ENCODE measurements at regions not wholly inside any gene's neighbourhood (a gene's known extent, or its start where the extent isn't known, plus 50 kb on each side); places are given as distances from the start of the nearest gene placed in this dataset.

- CTCF ChIA-PET = no interaction called here
- ATAC-seq (ENCODE audit: low read depth) = no peak
Measured at GRCh38 chr5:105751908-105752307, 1918.8 kb downstream of the EFNA5 start.

More at GRCh38 chr5:105751908-105752307, 1918.8 kb downstream of the EFNA5 start:
- no peaks in the 10 kb centered on the region for H3K79me1 ChIP-seq (ENCODE audit: low read depth in 1 of 2, low read length in 2 of 2)
- H4K5ac ChIP-seq (ENCODE audit: low read depth, low read length) = no peak overlapping the region
- no peak overlapping the region for H3K23ac ChIP-seq (ENCODE audit: low read depth, low read length)
- intact Hi-C loops (cut with micrococcal nuclease) = no loop called here
- no peak overlapping the region for H3K14ac ChIP-seq (replicated peaks; ENCODE audit: low read depth, low read length)
- H3K4ac ChIP-seq (ENCODE audit: low read depth, low read length) = no peak overlapping the region
- no peaks in the 10 kb centered on the region for H3K9me1 ChIP-seq (ENCODE audit: insufficient read depth, low read length)
- no peaks in the 10 kb centered on the region for H4K20me1 ChIP-seq (ENCODE audit: insufficient read depth, low read length)
- H3K4me3 ChIP-seq (ENCODE audit: insufficient read depth, low read depth, low read length) = no peak overlapping the region
- no peak overlapping the region for H3K9ac ChIP-seq (ENCODE audit: low read depth, low read length)
- no peaks in the 10 kb centered on the region; the same call in 1 of the 2 replicates for H3K9me3 ChIP-seq (ENCODE audit: control insufficient read depth, insufficient read depth, low read length)
- H2BK120ac ChIP-seq (ENCODE audit: low read depth, low read length) = no peak overlapping the region
- no peak overlapping the region for H3K27ac ChIP-seq (ENCODE audit: insufficient read depth, low read length)
- no peak overlapping the region for H2BK20ac ChIP-seq (ENCODE audit: low read depth, low read length)
- H3K18ac ChIP-seq (ENCODE audit: low read depth, low read length) = no peak overlapping the region
- no peaks in the 10 kb centered on the region for H3K36me3 ChIP-seq (ENCODE audit: control insufficient read depth, insufficient read depth, low read length)
- no peak for DNase-seq
- dilution Hi-C loops (cut with HindIII; ENCODE audit: low sequenced_read_pairs, unreplicated experiment) = no loop called here
- no peak overlapping the region for H4K91ac ChIP-seq (ENCODE audit: insufficient read depth, low read depth, low read length)
- BruUV-seq (replicated peaks) = no TSS peak
- POLR2A ChIA-PET (ENCODE audit: unreplicated experiment) = no interaction called here
- H3K4me1 ChIP-seq (ENCODE audit: control insufficient read depth, insufficient read depth, low read length) = no peaks in the 10 kb centered on the region
- H2BK5ac ChIP-seq (ENCODE audit: low read depth, low read length, poor library complexity, severe bottlenecking) = no peak overlapping the region
- no peak overlapping the region for H2BK15ac ChIP-seq (ENCODE audit: low read depth, low read length)
- in situ Hi-C loops (cut with MboI; ENCODE audit: low sequenced_read_pairs) = no loop called here
- H2AK5ac ChIP-seq (ENCODE audit: low read depth, low read length) = no peak overlapping the region
- no peak overlapping the region for H3K56ac ChIP-seq (ENCODE audit: extremely low read depth, insufficient read depth, low read length)
- no peak overlapping the region for H3K4me2 ChIP-seq (ENCODE audit: low read depth, low read length)
- H4K8ac ChIP-seq (ENCODE audit: low read depth in 2 of 2, low read length in 2 of 2) = no peak overlapping the region
- H3K27me3 ChIP-seq (ENCODE audit: control insufficient read depth, insufficient read depth, low read length) = no peaks in the 10 kb centered on the region
- no peak overlapping the region for H2AFZ ChIP-seq (replicated peaks; ENCODE audit: low read length, poor library complexity)
- TF ChIP-seq RAD21 (IDR thresholded peaks at IDR 0.05; ENCODE audit: low read length) (no peak), USF2 (IDR thresholded peaks at IDR 0.05; ENCODE audit: low read depth, low read length) (no peak), POLR2A (IDR thresholded peaks at IDR 0.05; ENCODE audit: low read depth, low read length) (no peak), NFE2L2 (IDR thresholded peaks at IDR 0.05; ENCODE audit: low read depth, low read length) (no peak), MXI1 (IDR thresholded peaks at IDR 0.05; ENCODE audit: borderline replicate concordance, low read depth, low read length) (no peak), CTCF (conservative IDR thresholded peaks at IDR 0.05; ENCODE audit: low read depth, low read length) (no peak), RCOR1 (IDR thresholded peaks at IDR 0.05; ENCODE audit: insufficient replicate concordance, low read length) (no peak)
- H2AK9ac ChIP-seq (replicated peaks; ENCODE audit: low read depth, low read length, poor library complexity) = no peak overlapping the region

All from IMR-90 (cell line).